CD4-positive, alpha-beta T cell treated with Interleukin-15 for 4 hours (primary cell): ENCODE measurements at regions not wholly inside any gene's neighbourhood (a gene's known extent, or its start where the extent isn't known, plus 50 kb on each side); places are given as distances from the start of the nearest gene placed in this dataset.

Source experiments
- DNase-seq: peaks from one replicate; pipeline ENCODE4 v3.0.0-alpha.2; 2020; ENCODE audit warnings: low spot score

DNA sequence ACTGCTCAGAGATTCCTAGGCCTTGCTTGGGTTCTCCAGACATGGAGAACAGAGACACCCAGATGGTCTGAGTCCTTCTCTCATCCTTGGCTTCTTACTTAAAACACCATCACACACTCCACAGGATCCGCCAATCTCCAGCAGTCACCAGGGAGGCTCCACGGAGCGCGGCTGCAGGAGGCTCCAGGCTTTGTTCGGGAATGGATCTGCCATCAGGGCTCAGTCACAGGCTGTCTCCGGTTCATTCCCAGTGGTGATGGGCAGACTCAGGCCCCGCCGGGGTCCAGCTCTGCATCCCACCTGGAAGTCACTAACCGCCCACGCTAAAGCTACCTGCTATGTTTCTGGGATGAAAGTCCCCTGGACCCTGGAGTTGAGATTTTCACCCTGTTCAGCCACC is 312.9 kb downstream of the TCERG1L start:
- no peak for DNase-seq

DNA sequence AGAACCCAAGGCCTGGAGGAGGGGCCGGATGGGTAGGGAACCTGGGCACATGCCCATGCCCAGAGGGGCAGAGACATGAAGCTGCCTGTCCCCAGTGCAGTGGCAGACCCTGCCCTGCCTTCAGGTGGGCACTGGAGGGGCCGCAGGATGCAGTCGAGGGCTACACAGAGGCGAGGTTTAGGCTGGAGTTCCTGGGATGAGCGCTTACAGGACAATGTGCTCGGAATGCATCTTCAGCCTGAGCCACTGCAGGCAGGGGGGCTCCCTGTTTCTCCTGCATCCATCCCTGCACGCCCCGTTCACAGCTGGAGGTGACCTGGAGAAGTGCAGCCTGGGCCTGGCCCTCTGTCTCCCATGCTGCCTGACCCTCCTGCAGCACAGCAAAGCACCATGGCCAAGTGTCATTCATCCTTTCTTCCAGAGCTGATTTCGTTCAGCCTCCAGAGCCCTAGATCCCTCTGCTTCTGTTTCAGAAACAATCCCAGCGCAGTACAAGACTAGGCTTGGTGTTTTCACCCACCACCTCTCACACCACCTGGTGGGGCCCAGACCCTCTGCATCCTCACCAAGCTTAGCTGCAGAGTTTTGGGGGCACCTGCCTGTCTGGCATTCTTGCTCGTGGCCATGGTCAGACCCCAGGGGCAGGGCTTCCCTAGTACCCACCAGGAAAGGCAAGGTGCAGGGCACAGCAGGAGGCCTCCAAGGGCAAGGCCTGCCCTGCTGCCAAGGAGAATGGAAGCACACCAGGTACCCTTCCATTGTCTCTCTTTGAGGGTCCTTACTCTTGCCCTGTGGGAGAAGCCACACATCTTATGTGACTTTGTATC is 311.9 kb downstream of the TCERG1L start:
- DNase-seq, result no peak

DNA sequence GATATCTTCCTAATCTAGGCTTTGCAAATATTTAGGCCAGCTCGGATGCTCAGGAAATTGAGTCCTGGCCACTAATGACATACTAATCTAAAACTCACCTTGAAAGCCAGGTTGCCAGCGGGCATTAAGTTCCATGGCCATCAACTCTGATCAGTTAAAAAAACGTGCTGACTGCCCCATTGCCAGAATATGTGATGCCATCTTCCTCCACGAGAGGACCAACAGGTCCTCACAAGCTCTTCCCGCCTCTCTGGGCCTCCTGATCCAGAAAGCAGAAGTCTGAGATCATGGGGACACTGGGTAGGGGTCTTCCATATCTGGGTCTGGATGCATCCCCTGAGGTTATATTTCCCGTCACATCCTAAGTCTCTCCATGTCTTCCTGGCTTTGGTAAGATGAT is 311.3 kb downstream of the TCERG1L start:
- DNase-seq, result no peak

DNA sequence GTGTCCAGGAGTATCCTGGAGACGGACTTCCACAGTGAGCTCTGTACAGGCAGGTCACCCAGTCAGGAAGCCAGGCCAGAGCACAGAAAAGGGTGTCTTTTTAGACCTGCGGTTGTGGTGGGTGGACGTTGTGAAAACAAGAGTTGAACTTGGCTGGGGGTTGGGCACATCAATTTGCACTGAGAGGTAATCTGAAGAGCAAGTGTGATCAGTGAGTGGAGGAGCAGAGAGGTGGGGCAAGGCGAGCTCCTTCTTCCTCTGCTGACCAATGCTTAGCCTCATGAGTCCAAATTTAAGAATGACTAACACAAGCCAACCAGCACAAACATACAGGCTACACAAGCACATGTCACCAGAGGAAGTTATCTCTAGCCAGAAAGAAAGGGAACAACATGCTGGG is 310.8 kb downstream of the TCERG1L start:
- DNase-seq, result no peak

DNA sequence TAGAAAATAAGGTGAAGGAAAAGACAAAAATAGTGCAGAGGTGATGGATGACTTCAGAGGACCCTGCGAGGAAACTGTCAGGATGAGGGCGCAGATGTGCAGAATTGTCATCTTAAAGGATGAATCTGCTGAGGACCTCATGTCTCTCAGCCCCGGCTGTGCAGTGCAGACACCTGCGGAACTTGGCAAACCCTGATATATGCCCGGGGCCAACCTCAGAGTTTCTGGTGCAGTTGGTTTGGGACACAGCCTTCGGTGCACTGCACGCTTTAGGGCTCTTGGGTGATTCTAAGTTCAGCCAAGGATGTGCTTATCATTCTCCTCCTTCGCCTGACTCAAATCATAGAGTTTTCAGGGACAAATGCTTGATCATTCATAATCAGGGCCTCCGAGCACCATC is 310.1 kb downstream of the TCERG1L start:
- no peak for DNase-seq

DNA sequence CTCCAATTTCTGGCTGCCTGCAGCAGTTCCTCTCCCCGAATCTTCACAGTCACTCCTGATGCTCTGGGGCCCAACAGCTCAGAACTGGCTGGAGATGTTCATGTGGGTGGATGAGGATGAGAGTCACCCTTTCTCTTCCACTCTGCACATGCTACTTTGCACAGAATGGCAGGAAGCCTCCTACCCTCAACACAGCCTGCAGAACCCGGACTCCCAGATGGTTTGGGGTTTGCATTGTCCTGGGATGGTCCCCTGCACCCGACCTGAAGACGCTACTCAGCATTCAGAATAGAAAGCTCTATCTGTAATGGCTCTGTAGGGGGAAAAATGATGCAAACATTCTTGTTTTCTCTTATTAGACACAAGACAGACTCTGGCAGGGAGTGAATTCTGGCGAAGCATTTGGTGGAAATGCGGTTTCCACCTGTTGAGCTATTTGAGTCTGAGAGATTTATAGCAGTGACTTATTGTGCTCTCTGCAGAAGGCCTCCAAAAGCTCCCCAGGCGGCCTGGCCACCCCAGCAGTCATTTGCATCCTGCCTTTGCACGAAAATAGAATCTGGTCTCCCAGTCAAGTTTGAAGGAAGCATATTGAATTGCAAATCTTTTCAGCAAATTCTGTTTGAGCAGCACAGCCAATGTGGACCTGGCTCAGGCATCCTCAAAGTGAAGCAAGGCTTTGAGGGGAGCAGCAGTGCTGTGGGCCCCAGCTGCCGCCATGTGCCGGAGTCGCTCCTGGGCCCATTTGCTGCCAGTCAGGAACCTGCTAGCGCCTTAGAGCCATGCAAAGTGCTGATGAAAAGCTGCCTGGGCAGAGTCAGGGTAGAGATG is 309.3 kb downstream of the TCERG1L start:
- DNase-seq, result no peak

DNA sequence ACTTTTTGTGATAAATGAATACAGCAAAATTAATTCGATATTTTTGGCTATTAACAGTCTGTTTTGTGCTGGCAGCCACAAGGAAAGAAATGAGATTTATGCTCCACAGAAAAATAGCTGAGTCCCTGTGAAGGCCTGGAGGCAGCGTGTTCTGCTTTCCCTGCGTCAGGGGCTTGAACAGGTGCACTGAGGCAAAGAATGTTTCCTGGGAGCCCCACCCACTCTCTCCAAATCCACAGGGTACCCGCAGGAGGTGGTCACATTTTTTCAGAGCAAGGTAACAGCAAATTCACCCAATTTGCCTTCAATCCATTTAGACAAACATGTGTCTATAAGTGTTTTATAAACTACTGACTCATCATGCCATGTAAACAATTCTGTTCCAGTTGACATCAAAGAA is 308.1 kb downstream of the TCERG1L start:
- no peak for DNase-seq

DNA sequence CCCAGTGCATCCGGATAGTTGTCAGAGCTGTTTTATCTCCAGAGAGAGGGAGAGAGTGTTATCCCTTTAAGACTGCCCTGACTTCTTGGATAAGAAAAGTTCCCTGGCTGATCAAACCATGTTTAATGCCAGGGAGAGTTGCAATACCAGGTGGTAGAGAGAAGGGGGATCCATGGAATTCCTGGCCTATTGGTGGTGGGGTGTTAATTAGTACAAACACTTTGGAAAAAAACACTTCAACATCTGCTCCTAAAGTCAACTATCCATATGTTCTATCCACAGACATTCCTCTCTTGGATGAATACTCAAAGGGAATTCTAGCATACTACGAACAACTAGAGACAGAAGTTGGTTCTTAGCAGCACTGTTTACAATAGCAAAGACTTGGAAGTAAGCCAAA is 307.2 kb downstream of the TCERG1L start:
- no peak for DNase-seq

DNA sequence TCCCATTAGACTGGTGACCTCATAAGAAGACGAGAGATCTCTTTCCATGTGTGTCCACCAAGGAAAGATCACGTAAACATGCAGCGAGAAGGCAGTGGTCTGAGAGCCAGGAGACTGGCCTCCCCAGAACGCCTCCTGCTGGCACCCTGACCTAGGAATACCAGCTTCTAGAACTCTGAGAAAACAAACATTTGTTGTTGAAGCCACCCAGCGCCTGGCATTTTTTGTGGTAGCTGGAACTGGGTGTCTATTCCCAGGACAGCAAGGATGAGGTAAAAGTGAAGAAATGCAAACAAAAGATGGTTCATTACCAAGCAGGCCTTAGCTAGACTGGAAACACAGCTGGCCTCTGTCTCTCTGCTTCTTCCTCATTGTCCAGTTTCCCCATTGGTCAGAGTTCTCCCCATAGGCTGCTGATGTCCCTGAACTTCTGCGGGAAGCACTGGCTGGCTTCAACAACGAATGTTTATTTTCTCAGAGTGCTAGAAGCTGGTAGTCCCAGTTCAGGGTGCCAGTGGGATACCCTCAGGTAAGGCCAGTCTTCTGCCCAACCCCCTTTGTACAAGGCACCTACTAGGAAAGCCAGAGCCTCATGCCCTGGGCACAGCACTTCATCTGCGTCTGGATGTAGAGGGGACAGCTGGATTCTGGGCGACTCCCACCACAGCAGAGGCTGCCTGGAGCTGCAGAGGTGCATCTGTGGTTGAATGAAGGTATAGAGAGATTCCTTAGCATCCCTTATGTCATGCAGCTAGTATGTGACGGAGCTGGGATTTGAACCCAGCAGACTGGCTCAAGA is 304.9 kb downstream of the TCERG1L start:
- DNase-seq, result no peak

DNA sequence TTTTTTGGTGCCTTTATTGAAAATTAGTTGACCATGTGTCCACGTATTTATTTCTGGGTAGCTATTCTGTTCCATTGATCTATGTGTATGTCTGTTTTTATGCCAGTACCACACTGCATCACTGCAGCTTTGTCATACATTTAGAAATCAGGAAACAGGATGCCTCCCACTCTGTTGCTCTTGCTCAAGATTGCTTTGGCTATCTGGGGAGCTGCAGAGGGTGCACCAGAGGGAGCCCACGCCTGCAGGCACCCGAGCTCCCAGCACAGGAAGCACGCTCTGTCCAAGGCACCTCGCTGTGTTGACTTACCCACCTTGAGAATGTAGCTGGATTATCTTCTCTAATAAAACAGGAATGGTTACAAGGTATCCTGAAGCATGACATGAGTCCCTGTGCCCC is 301.7 kb downstream of the TCERG1L start:
- DNase-seq, result no peak

DNA sequence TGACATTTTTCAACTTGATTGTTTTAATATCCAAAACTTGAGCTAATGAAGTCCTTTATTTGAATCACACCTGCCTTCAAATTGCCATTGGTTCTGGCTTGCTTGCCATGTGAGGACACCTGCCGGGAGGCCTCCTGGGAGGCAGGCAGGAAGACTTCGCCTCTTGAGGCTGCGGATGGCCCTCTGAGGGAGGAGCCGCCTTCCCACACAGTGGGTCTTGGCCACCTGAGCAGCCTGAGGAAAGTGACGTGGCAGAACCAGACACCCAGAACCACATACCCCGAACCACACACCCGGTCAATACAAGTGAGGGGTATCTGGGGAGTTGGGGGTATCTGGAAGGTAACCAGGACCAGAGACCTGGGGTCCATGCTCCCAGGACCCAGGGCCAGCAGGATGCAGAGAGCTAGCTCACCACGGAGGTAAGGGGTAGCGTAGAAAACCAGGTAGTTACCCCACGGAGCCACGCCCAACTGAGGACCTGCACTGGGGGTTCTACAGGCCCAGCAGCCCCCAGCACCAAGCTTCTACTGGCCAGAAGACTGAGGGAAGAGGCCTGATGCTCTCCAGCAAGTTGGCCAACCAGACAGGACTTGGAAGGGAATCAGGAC is 300.5 kb downstream of the TCERG1L start:
- no peak for DNase-seq

DNA sequence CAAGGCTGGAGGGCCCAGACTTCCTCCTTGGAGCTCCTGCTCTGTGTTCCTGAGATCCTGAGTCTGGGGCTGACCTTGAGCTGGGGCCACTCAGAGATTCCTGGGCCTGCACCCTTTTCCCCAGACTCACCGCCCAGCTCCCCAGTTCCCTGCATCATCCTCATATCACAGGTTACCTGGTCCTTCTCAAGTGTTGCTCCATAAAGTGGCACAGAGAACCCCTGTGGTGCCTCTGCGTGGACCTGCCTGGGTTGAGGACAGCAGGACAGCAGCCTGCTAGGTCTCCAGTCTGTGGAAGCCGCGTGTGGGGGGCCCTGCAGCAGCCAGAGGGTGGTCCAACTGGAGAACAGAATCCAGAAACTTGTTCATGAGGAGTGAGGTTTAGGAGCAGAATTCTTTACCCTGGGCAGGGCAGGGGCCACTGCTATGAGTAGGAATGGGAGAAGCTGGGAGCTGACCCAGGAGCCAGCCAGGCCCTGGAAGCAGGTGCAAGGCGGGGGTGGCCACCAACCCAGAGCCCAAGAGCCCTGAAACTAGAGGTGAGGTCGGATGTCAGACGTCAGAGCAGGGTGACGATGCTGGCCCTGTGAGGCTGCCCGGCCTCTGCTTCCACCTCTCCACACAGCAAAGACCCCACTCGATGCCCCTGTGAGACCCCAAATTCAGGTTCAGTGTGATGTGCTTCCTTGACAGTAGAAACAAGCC is 299.4 kb downstream of the TCERG1L start:
- DNase-seq, result no peak

DNA sequence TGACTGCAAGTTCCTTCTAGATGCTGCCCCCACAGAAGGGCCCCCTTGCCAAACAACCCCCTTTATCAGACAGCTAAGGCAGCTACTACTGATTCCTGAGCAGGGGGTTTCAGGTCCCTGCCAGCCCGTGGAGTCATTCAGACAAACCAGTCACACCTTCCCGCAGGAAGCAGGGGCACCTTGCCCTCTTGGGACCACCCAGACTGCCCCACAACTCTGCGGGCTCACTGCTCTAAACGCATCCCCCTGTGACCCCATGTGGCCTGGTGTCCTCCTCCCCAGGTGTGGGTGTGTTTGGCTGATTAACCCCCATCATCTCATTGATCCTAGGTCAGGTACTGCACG is 298.9 kb downstream of the TCERG1L start:
- no peak for DNase-seq

DNA sequence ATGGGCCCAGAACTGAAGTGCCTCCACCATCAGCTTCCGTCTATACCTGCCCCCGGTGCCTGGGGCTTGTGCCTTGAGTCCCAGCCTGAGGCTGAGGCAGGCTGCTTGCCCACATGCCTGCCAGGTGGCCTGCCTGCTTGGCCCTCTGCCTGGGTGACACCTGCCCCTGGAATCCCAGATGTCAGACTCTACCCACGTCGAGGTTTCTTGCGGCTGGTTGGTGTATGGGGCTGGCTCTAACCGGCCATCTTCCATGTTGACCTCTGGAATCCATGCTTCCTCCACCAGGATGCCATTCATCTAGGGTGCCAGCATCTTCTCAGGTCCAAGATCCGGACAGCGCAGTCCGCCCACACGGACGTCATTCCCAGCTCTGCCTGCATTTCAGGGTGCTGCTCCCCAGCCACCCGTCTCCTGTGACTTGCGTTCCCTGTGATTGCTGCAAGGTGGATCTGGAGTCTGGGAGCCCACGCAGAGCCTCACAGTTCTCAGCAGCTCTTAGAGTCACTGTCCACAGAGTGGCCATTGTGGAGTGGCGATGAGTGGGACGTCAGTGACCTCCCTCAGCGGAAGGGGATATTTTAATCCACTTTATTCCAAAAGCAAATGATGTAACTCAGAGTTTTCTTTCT is 298.1 kb downstream of the TCERG1L start:
- DNase-seq, result no peak

DNA sequence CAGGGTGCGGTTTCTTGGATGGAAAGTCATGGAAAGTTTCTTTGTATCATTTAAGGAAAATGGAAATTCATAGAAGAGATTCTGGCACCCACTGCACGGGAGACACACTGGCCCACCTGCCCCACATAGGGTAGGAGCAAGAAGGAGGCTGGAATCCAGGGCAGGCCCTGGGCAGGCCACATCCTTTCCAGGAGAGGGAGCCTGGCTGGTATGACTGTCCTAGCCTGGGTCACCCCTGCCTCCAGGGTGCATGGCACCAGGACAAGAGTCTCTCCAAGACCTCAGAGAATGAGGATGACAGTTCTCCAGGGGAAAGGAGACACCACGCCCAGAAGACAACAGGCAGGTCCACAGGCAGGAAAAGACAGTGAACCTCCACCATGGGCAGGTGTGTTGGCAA is 297.2 kb downstream of the TCERG1L start:
- DNase-seq, result no peak

DNA sequence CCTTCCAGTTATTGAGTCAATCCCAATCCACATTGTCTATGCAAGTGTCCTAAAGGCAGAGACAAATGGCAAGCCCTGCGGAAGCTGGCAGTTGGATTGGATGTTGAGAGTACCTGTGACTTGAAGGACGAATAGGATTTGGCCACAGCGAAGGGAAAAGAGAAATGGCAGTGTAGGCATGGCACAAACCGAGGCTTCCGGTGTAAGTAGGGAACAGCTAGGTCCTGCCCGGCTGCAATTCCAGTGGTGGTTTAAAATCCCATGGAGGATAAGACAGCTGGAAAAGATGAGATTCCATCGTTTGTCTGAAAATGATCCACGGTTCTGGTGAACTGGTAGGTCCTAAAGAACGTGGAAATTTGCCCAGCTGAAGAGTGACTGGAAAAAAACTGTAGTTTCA is 296.2 kb downstream of the TCERG1L start:
- DNase-seq, result no peak

DNA sequence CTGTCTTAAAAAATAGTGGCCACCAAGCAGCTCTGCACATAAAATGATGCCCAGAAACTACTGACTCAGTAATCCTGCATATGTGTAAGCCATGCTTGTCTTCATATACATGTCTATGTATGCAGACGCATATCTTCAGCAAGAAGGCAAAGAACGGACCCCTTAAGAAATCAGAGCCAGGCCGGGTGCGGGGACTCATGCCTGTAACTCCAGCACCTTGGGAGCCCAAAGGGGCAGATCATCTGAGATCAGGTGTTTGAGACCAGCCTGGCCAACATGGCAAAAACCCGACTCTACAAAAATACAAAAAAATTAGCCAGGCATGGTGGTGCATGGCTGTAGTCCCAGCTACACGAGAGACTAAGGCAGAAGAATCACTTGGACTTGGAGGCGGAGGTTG is 295.0 kb downstream of the TCERG1L start:
- DNase-seq, result no peak

DNA sequence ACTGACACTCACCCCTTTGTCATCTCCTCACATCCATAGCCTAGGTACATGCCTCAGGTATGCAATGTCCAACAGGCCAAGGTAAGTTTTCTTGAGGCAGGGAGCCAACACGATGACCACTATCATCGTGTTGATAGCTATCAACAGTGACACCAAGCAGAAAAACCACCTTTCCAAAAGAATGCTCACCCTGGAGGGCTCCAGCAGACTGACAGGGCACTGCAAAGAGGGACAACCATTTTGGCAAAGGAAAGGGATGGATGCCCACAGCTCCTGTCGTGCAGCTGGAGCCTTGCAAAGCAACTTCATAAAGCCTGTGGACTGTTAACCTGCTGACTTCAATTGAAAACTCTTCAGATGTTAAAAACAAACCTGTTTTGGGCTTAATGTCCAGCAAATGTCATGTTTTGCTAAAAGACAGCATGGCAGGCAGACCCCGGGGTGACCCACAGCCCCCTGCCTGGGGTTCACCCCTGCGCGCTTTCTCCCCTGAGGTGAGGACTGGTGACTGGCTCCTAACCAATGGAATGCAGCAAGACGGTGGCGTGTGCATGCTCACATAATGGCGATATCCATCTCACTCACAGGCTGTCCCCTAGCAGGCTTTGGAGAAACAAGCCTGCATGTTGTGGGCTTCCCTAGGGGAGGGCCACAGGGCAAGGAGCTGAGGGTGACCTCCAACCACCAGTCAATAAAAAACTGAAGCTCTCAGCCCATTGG is 293.8 kb downstream of the TCERG1L start:
- no peak for DNase-seq

DNA sequence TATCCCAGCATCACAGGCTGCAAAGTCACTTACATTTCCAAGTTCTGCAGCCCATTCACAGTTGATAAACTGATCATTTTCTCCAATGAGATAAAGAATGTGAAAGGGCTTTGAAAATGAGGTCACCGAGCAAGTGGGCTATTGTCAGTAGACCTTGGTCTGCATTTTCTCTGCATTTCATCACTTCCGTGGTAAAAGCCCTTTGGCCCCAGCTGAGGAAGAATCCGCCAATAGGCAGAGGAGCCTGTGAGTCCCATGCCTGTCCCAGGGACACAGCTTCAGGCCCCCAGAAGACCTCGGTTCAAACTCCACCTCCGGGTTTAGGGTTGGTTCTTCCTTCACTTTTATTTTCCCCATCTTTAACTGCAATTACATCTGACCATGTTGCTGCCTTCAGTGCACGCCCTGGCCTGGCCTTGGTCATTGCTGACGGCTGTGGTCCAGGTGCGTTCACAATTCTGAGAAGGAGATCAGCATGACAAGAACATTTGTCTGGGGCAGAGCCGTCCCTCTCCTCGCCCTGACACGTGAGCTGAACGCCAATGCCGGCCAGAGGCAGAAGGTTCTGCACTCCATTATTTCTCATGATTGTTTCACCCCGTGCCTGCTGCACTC is 292.5 kb downstream of the TCERG1L start:
- DNase-seq, result no peak

DNA sequence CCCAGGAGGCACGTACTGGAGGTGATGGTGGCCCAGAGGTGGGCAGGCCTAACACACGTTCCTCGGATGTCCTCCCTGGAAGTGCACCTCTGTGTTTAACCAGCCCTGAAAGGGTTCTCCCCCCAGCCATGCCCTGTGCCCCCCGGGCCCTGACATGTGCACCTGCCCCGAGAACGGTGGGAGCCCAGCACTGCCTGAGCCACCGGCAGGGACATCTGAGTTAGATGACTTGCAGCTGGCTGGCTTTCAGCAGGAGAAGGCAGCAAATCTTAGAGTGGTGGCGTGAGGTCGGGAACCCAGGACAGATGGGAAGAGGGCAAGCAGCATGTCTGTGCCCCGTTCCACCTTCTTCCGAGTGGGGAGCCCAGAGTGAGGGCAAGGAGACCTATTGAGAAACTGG is 291.8 kb downstream of the TCERG1L start:
- no peak for DNase-seq
